Panc1 (cell line): ENCODE measurements at regions not wholly inside any gene's neighbourhood (a gene's known extent, or its start where the extent isn't known, plus 50 kb on each side); places are given as distances from the start of the nearest gene placed in this dataset.

ENCODE experiments used
- CTCF ChIP-seq: fragments of 450-650 bp; IDR thresholded peaks from 2 replicates; pipeline ENCODE4 v1.5.1; 2017; ENCODE audit warnings: mild to moderate bottlenecking
- POLR2AphosphoS5 ChIP-seq: IDR thresholded peaks from 2 replicates; pipeline ENCODE4 v1.6.1; 2012; ENCODE audit warnings: mild to moderate bottlenecking, low read depth, low read length, moderate library complexity

- TF ChIP-seq CTCF = no peak
- no peak for TF ChIP-seq POLR2AphosphoS5
Measured at GRCh38 chr14:53500191-53500590, 347.1 kb upstream of the DDHD1 start.
